ENCODE measurements at regions not wholly inside any gene's neighbourhood (a gene's known extent, or its start where the extent isn't known, plus 50 kb on each side); places are given as distances from the start of the nearest gene placed in this dataset.

GRCh38 chr3:835096-835495 is 257.7 kb upstream of the CNTN6 start:
- TF ChIP-seq POLR2A (IDR thresholded peaks at IDR 0.05) (no peak), POLR2AphosphoS5 (IDR thresholded peaks at IDR 0.05) (no peak), EP300 (IDR thresholded peaks at IDR 0.05; ENCODE audit: low read depth) (no peak)
- TF ChIP-seq, protein P1, sequence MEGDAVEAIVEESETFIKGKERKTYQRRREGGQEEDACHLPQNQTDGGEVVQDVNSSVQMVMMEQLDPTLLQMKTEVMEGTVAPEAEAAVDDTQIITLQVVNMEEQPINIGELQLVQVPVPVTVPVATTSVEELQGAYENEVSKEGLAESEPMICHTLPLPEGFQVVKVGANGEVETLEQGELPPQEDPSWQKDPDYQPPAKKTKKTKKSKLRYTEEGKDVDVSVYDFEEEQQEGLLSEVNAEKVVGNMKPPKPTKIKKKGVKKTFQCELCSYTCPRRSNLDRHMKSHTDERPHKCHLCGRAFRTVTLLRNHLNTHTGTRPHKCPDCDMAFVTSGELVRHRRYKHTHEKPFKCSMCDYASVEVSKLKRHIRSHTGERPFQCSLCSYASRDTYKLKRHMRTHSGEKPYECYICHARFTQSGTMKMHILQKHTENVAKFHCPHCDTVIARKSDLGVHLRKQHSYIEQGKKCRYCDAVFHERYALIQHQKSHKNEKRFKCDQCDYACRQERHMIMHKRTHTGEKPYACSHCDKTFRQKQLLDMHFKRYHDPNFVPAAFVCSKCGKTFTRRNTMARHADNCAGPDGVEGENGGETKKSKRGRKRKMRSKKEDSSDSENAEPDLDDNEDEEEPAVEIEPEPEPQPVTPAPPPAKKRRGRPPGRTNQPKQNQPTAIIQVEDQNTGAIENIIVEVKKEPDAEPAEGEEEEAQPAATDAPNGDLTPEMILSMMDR (IDR thresholded peaks at IDR 0.05) = no peak
- in situ Hi-C loops (cut with MboI; ENCODE audit: low pct_ligation_motif_present in 1 of 4, low pct_unique_long_range_greater_than_20kb in 1 of 4, low sequenced_read_pairs in 3 of 4) (no loop called here), intact Hi-C loops (cut with DNase I; ENCODE audit: low total_unique reads) (no loop called here)
- DNase-seq = no peak
- Histone ChIP-seq H3K27ac (no peak overlapping the region), H3K9me3 (no peaks in the 10 kb centered on the region), H3K36me3 (no peaks in the 10 kb centered on the region), H3K27me3 (no peaks in the 10 kb centered on the region), H3K4me1 (no peaks in the 10 kb centered on the region), H3K4me3 (no peak overlapping the region)
- 90 to 94% methylated on average over 4 of the region's 4 CpGs for WGBS, 2 donors (ENCODE audit: low coverage in 1 of 2)

GRCh38 chr3:839981-840380 is 252.8 kb upstream of the CNTN6 start:
- H3K36me3 ChIP-seq = no peaks in the 10 kb centered on the region
- in situ Hi-C loops (cut with MboI; ENCODE audit: low pct_ligation_motif_present in 1 of 4, low pct_unique_long_range_greater_than_20kb in 1 of 4, low sequenced_read_pairs in 3 of 4) (no loop called here), intact Hi-C loops (cut with DNase I; ENCODE audit: low total_unique reads) (no loop called here)
- no peaks in the 10 kb centered on the region for H3K27me3 ChIP-seq
- H3K4me1 ChIP-seq = no peaks in the 10 kb centered on the region
- DNase-seq = no peak
- no peak for TF ChIP-seq EP300 (IDR thresholded peaks at IDR 0.05; ENCODE audit: low read depth)
- no peak overlapping the region for H3K4me3 ChIP-seq
- WGBS, 2 donors (ENCODE audit: low coverage in 1 of 2) = 78% methylated on average over 1 of the region's 1 CpG
- no peaks in the 10 kb centered on the region for H3K9me3 ChIP-seq
- H3K27ac ChIP-seq = no peak overlapping the region

DNA sequence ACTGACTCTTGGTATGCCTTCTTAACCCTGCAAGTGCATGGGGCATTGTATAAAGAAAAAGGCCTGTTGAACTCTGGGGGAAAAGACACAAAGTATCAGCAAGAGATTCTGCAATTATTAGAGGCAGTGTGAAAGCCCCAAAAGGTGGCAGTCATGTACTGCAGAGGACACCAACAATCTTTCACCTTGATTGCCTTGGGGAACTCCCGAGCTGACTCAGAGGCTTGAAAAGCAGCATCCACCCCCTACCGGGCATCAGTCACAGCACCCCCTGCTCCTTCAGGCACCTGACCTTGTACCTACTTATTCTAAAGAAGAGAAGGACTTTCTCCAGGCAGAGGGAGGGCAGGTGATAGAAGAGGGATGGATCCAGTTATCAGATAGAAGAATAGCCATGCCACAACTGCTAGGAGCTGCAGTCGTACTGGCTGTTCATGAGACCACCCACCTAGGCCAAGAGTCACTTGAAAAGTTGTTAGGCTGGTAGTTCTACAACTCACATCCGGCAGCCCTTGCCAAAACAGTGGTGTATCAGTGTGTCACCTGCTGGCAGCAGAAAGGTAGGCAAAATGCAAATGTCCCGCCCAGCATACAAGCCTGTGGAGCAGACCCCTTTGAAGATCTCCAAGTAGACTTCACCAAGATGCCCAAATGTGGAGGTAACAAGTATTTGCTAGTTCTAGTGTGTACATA is 241.6 kb upstream of the CNTN6 start:
- DNase-seq = no peak
- Histone ChIP-seq H3K36me3 (no peaks in the 10 kb centered on the region), H3K27ac (no peak overlapping the region), H3K27me3 (no peaks in the 10 kb centered on the region), H3K4me1 (no peaks in the 10 kb centered on the region), H3K4me3 (no peak overlapping the region), H3K9me3 (no peaks in the 10 kb centered on the region)
- in situ Hi-C loops (cut with MboI; ENCODE audit: low pct_ligation_motif_present in 1 of 4, low pct_unique_long_range_greater_than_20kb in 1 of 4, low sequenced_read_pairs in 3 of 4) = no loop called here
- no peak for TF ChIP-seq POLR2AphosphoS5 (IDR thresholded peaks at IDR 0.05)
- TF ChIP-seq, protein P1 (IDR thresholded peaks at IDR 0.05) = no peak
- TF ChIP-seq EP300 (IDR thresholded peaks at IDR 0.05; ENCODE audit: low read depth) = no peak
- TF ChIP-seq POLR2A (IDR thresholded peaks at IDR 0.05) = no peak
- WGBS, 2 donors (ENCODE audit: low coverage in 1 of 2) = 61% methylated on average over 5 of the region's 5 CpGs; no CpG with 5 or more reads in 1 of the 2 donors
- intact Hi-C loops (cut with DNase I; ENCODE audit: low total_unique reads) = no loop called here

DNA sequence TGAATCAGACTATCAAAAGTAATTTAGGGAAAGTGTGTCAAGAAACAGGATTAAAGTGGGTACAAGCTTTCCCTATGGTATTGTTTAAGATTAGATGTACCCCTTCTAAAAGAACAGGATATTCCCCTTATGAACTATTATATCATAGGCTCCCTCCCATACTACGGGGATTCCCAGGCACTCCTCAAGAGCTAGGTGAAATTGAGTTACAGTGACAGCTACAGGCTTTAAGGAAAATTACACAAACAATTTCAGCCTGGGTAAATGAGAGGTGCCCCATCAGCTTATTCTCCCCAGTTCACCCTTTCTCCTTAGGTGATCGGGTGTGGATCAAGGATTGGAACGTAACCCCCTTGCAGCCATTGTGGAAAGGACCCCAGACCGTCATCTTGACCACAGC is 240.8 kb upstream of the CNTN6 start:
- Histone ChIP-seq H3K27me3 (no peaks in the 10 kb centered on the region), H3K4me1 (no peaks in the 10 kb centered on the region), H3K9me3 (no peaks in the 10 kb centered on the region), H3K27ac (no peak overlapping the region), H3K36me3 (no peaks in the 10 kb centered on the region), H3K4me3 (no peak overlapping the region)
- in situ Hi-C loops (cut with MboI; ENCODE audit: low pct_ligation_motif_present in 1 of 4, low pct_unique_long_range_greater_than_20kb in 1 of 4, low sequenced_read_pairs in 3 of 4) (no loop called here), intact Hi-C loops (cut with DNase I; ENCODE audit: low total_unique reads) (no loop called here)
- TF ChIP-seq POLR2A (IDR thresholded peaks at IDR 0.05) (no peak), POLR2AphosphoS5 (IDR thresholded peaks at IDR 0.05) (no peak), EP300 (IDR thresholded peaks at IDR 0.05; ENCODE audit: low read depth) (no peak)
- TF ChIP-seq, protein P1 (IDR thresholded peaks at IDR 0.05) = no peak
- DNase-seq = no peak
- 33 to 70% methylated on average over 1 to 4 of the region's 4 CpGs for WGBS, 2 donors (ENCODE audit: low coverage in 1 of 2)

DNA sequence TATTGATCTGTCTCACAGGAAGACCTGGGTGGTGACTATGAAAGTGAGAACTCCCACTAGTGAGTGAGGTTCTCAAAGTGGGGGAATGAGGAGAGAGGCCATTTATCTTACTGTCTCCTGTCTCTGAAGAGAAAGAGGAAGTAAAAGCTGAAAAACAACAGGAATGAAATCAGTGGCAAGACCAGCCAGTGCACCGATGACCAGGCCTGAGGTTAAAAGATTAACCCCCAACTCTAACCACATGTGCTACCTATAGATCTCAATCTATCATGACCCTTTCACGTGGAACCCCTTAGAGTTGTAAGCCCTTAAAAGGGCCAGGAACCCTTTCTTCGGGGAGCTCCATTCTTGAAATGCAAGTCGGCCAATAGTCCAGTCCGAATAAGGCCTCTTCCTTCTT is 239.3 kb upstream of the CNTN6 start:
- Histone ChIP-seq H3K36me3 (no peaks in the 10 kb centered on the region), H3K4me1 (no peaks in the 10 kb centered on the region), H3K27me3 (no peaks in the 10 kb centered on the region), H3K9me3 (no peaks in the 10 kb centered on the region), H3K4me3 (no peak overlapping the region), H3K27ac (no peak overlapping the region)
- DNase-seq = no peak
- in situ Hi-C loops (cut with MboI; ENCODE audit: low pct_ligation_motif_present in 1 of 4, low pct_unique_long_range_greater_than_20kb in 1 of 4, low sequenced_read_pairs in 3 of 4) = no loop called here
- intact Hi-C loops (cut with DNase I; ENCODE audit: low total_unique reads) = no loop called here
- WGBS, 2 donors (ENCODE audit: low coverage in 1 of 2) = 79% methylated on average over 5 of the region's 5 CpGs; no CpG with 5 or more reads in 1 of the 2 donors
- TF ChIP-seq POLR2A (IDR thresholded peaks at IDR 0.05) (no peak), EP300 (IDR thresholded peaks at IDR 0.05; ENCODE audit: low read depth) (no peak), POLR2AphosphoS5 (IDR thresholded peaks at IDR 0.05) (no peak)
- TF ChIP-seq, protein P1 (IDR thresholded peaks at IDR 0.05) = no peak
